ENCODE measurements at regions not wholly inside any gene's neighbourhood (a gene's known extent, or its start where the extent isn't known, plus 50 kb on each side); places are given as distances from the start of the nearest gene placed in this dataset.
"Not testable (repeated sequence)": the region's sequence is repeated elsewhere in the genome, so short reads cannot be mapped to it uniquely, and the experiment has no call there.

GRCh38 chr5:6273749-6274148, 104.6 kb downstream of the MED10 start:
- no peak for DNase-seq (ENCODE audit: low spot score)

- no peak for DNase-seq (ENCODE audit: low spot score)
These were observed 105.1 kb downstream of the MED10 start for GRCh38 chr5:6273090-6273735.

GRCh38 chr5:6269925-6270324, 108.4 kb downstream of the MED10 start:
- DNase-seq (ENCODE audit: low spot score), result no peak

GRCh38 chr5:6266671-6267197, 111.6 kb downstream of the MED10 start:
- no peak for DNase-seq (ENCODE audit: low spot score)

- DNase-seq (ENCODE audit: low spot score), result no peak
These were observed 114.0 kb downstream of the MED10 start for GRCh38 chr5:6264394-6264793.

GRCh38 chr5:6262651-6263363, 115.5 kb downstream of the MED10 start:
- no peak for DNase-seq (ENCODE audit: low spot score)

- no peak for DNase-seq (ENCODE audit: low spot score)
These were observed 116.7 kb downstream of the MED10 start for GRCh38 chr5:6261668-6262067.

GRCh38 chr5:6261256-6261655, 117.1 kb downstream of the MED10 start:
- no peak for DNase-seq (ENCODE audit: low spot score)

GRCh38 chr5:6260846-6261245, 117.5 kb downstream of the MED10 start:
- DNase-seq (ENCODE audit: low spot score), result no peak

GRCh38 chr5:6256901-6257300, 121.4 kb downstream of the MED10 start:
- DNase-seq (ENCODE audit: low spot score), result no peak

GRCh38 chr5:6255956-6256355, 122.4 kb downstream of the MED10 start:
- no peak for DNase-seq (ENCODE audit: low spot score)

GRCh38 chr5:6253846-6254245, 124.5 kb downstream of the MED10 start:
- no peak for DNase-seq (ENCODE audit: low spot score)

- no peak for DNase-seq (ENCODE audit: low spot score)
These were observed 125.1 kb downstream of the MED10 start for GRCh38 chr5:6253281-6253680.

- no peak for DNase-seq (ENCODE audit: low spot score)
These were observed 125.8 kb downstream of the MED10 start for GRCh38 chr5:6252581-6252980.

GRCh38 chr5:6251565-6252102, 126.7 kb downstream of the MED10 start:
- no peak for DNase-seq (ENCODE audit: low spot score)

GRCh38 chr5:6250121-6250520, 128.2 kb downstream of the MED10 start:
- no peak for DNase-seq (ENCODE audit: low spot score)

- no peak for DNase-seq (ENCODE audit: low spot score)
These were observed 130.2 kb downstream of the MED10 start for GRCh38 chr5:6248132-6248531.

GRCh38 chr5:6246820-6247437, 131.4 kb downstream of the MED10 start:
- no peak for DNase-seq (ENCODE audit: low spot score)

GRCh38 chr5:6244339-6244714, 134.0 kb downstream of the MED10 start:
- DNase-seq (ENCODE audit: low spot score), result no peak

- no peak for DNase-seq (ENCODE audit: low spot score)
These were observed 134.5 kb downstream of the MED10 start for GRCh38 chr5:6243706-6244338.

- not testable (repeated sequence) for DNase-seq (ENCODE audit: low spot score)
These were observed 137.3 kb downstream of the MED10 start for GRCh38 chr5:6241056-6241455.

- DNase-seq (ENCODE audit: low spot score), result no peak
These were observed 141.4 kb downstream of the MED10 start for GRCh38 chr5:6236858-6237481.
